Skeletal muscle satellite cell (primary cell): ENCODE measurements at regions not wholly inside any gene's neighbourhood (a gene's known extent, or its start where the extent isn't known, plus 50 kb on each side); places are given as distances from the start of the nearest gene placed in this dataset.

ENCODE experiments used
- H3K27me3 ChIP-seq: 2 replicates; pipeline ENCODE4 v1.7.0; 2013; ENCODE audit warnings: low read length; ENCODE audit not compliant: control insufficient read depth, insufficient read depth
- H3K36me3 ChIP-seq: 2 replicates; pipeline ENCODE4 v1.7.0; 2013; ENCODE audit warnings: mild to moderate bottlenecking, control low read depth, low read length; ENCODE audit not compliant: insufficient read depth
- H3K4me1 ChIP-seq: 2 replicates; pipeline ENCODE4 v1.7.0; 2013; ENCODE audit warnings: low read length; ENCODE audit not compliant: control insufficient read depth, insufficient read depth
- H3K4me2 ChIP-seq: 2 replicates; pipeline ENCODE4 v1.7.0; 2013; ENCODE audit warnings: mild to moderate bottlenecking, low read length
- H3K4me3 ChIP-seq: 2 replicates; pipeline ENCODE4 v1.7.0; 2013; ENCODE audit warnings: low read length
- H3K9ac ChIP-seq: 2 replicates; pipeline ENCODE4 v1.7.0; 2013; ENCODE audit warnings: mild to moderate bottlenecking, low read depth, low read length, moderate library complexity
- H3K9me3 ChIP-seq: replicated peaks from 2 replicates; pipeline ENCODE4 v1.7.0; 2013; ENCODE audit warnings: mild to moderate bottlenecking, control low read depth, low read length

- H3K27me3 ChIP-seq = no peaks in the 10 kb centered on the region
- no peak overlapping the region for H3K4me3 ChIP-seq
- no peaks in the 10 kb centered on the region for H3K9me3 ChIP-seq
- no peak overlapping the region for H3K9ac ChIP-seq
- no peak overlapping the region for H3K4me2 ChIP-seq
- H3K4me1 ChIP-seq = peaks cover 12% of the 10 kb centered on the region
- no peaks in the 10 kb centered on the region for H3K36me3 ChIP-seq
Measured at GRCh38 chr3:181290941-181291340, 301.4 kb upstream of the DNAJC19 start.

GRCh38 chr3:181289306-181289705 lies 299.8 kb upstream of the DNAJC19 start:
- peaks cover 12% of the 10 kb centered on the region for H3K4me1 ChIP-seq
- H3K9ac ChIP-seq = no peak overlapping the region
- H3K36me3 ChIP-seq = no peaks in the 10 kb centered on the region
- no peak overlapping the region for H3K4me3 ChIP-seq
- H3K27me3 ChIP-seq = no peaks in the 10 kb centered on the region
- no peak overlapping the region for H3K4me2 ChIP-seq
- H3K9me3 ChIP-seq = no peaks in the 10 kb centered on the region

- Histone ChIP-seq H3K9me3 (no peaks in the 10 kb centered on the region), H3K4me3 (no peak overlapping the region), H3K4me2 (no peak overlapping the region), H3K4me1 (peaks cover 6% of the 10 kb centered on the region), H3K9ac (no peak overlapping the region), H3K27me3 (no peaks in the 10 kb centered on the region), H3K36me3 (no peaks in the 10 kb centered on the region)
Measured at GRCh38 chr3:181288145-181288544, 298.6 kb upstream of the DNAJC19 start.

GRCh38 chr3:181279239-181279565 lies 289.7 kb upstream of the DNAJC19 start:
- H3K9me3 ChIP-seq = no peaks in the 10 kb centered on the region
- no peak overlapping the region for H3K9ac ChIP-seq
- H3K4me3 ChIP-seq = no peak overlapping the region
- no peaks in the 10 kb centered on the region for H3K4me1 ChIP-seq
- H3K36me3 ChIP-seq = no peaks in the 10 kb centered on the region
- peaks cover 15% of the 10 kb centered on the region for H3K27me3 ChIP-seq
- H3K4me2 ChIP-seq = no peak overlapping the region

- Histone ChIP-seq H3K4me2 (no peak overlapping the region), H3K9ac (no peak overlapping the region), H3K4me1 (no peaks in the 10 kb centered on the region), H3K36me3 (no peaks in the 10 kb centered on the region), H3K9me3 (no peaks in the 10 kb centered on the region), H3K4me3 (no peak overlapping the region), H3K27me3 (peaks cover 15% of the 10 kb centered on the region)
Measured at GRCh38 chr3:181278468-181279238, 289.1 kb upstream of the DNAJC19 start.

GRCh38 chr3:181276358-181276896 lies 286.9 kb upstream of the DNAJC19 start:
- H3K4me2 ChIP-seq = no peak overlapping the region
- no peaks in the 10 kb centered on the region for H3K36me3 ChIP-seq
- H3K27me3 ChIP-seq = peaks cover 11% of the 10 kb centered on the region
- no peak overlapping the region for H3K9ac ChIP-seq
- no peaks in the 10 kb centered on the region for H3K9me3 ChIP-seq
- no peak overlapping the region for H3K4me3 ChIP-seq
- H3K4me1 ChIP-seq = no peaks in the 10 kb centered on the region

GRCh38 chr3:181274025-181274424 lies 284.5 kb upstream of the DNAJC19 start:
- H3K27me3 ChIP-seq = peaks cover 11% of the 10 kb centered on the region
- no peak overlapping the region for H3K4me2 ChIP-seq
- no peaks in the 10 kb centered on the region for H3K9me3 ChIP-seq
- no peak overlapping the region for H3K9ac ChIP-seq
- no peaks in the 10 kb centered on the region for H3K36me3 ChIP-seq
- no peak overlapping the region for H3K4me3 ChIP-seq
- H3K4me1 ChIP-seq = no peaks in the 10 kb centered on the region

- H3K4me3 ChIP-seq = no peak overlapping the region
- H3K9me3 ChIP-seq = no peaks in the 10 kb centered on the region
- H3K9ac ChIP-seq = no peak overlapping the region
- H3K4me1 ChIP-seq = no peaks in the 10 kb centered on the region
- H3K36me3 ChIP-seq = no peaks in the 10 kb centered on the region
- H3K4me2 ChIP-seq = no peak overlapping the region
- H3K27me3 ChIP-seq = no peaks in the 10 kb centered on the region
Measured at GRCh38 chr3:181267312-181267711, 277.8 kb upstream of the DNAJC19 start.

GRCh38 chr3:181265750-181266333 lies 276.3 kb upstream of the DNAJC19 start:
- H3K4me3 ChIP-seq = no peak overlapping the region
- no peaks in the 10 kb centered on the region for H3K9me3 ChIP-seq
- H3K9ac ChIP-seq = no peak overlapping the region
- no peak overlapping the region for H3K4me2 ChIP-seq
- H3K27me3 ChIP-seq = no peaks in the 10 kb centered on the region
- H3K36me3 ChIP-seq = no peaks in the 10 kb centered on the region
- H3K4me1 ChIP-seq = no peaks in the 10 kb centered on the region

- no peaks in the 10 kb centered on the region for H3K36me3 ChIP-seq
- H3K9me3 ChIP-seq = no peaks in the 10 kb centered on the region
- no peaks in the 10 kb centered on the region for H3K4me1 ChIP-seq
- no peak overlapping the region for H3K9ac ChIP-seq
- no peaks in the 10 kb centered on the region for H3K27me3 ChIP-seq
- no peak overlapping the region for H3K4me2 ChIP-seq
- H3K4me3 ChIP-seq = no peak overlapping the region
Measured at GRCh38 chr3:181264486-181264885, 274.9 kb upstream of the DNAJC19 start.

- Histone ChIP-seq H3K27me3 (no peaks in the 10 kb centered on the region), H3K9me3 (no peaks in the 10 kb centered on the region), H3K36me3 (no peaks in the 10 kb centered on the region), H3K4me1 (no peaks in the 10 kb centered on the region), H3K9ac (no peak overlapping the region), H3K4me3 (no peak overlapping the region), H3K4me2 (no peak overlapping the region)
Measured at GRCh38 chr3:181253796-181254195, 264.3 kb upstream of the DNAJC19 start.

- Histone ChIP-seq H3K36me3 (no peaks in the 10 kb centered on the region), H3K4me2 (no peak overlapping the region), H3K9me3 (no peaks in the 10 kb centered on the region), H3K4me3 (no peak overlapping the region), H3K4me1 (no peaks in the 10 kb centered on the region), H3K9ac (no peak overlapping the region), H3K27me3 (no peaks in the 10 kb centered on the region)
Measured at GRCh38 chr3:181252631-181253030, 263.1 kb upstream of the DNAJC19 start.
